ENCODE measurements at regions not wholly inside any gene's neighbourhood (a gene's known extent, or its start where the extent isn't known, plus 50 kb on each side); places are given as distances from the start of the nearest gene placed in this dataset.

DNA sequence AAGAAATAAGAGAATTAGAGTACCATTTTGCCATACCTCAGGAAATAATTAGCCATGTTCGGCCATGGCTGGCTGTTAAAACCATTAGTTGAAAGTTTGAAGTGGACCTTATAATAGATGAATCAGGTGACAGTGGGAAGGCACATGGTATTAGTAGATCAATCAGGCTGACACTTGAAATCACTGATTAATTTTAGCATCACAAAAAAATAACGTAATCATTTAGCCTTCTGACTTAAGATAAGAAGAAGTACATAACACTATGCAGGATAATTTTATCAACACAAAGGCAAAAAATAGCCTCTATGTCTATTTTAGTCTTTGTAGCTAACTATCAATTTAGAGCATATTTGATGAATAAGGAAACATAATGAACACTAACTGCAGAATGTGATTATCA, 615.5 kb downstream of the PCDH17 start:
- no peaks in the 10 kb centered on the region for H3K27me3 Mint-ChIP-seq
- Histone ChIP-seq H3K27ac (ENCODE audit: low read length in 2 of 2) (no peak overlapping the region), H3K9ac (ENCODE audit: low read length) (no peak overlapping the region), H3K79me2 (ENCODE audit: control insufficient read depth, insufficient read depth, low read length) (no peaks in the 10 kb centered on the region), H3K4me2 (replicated peaks; ENCODE audit: low read depth, low read length, poor library complexity, severe bottlenecking) (no peak overlapping the region), H3K36me3 (replicated peaks in 1 of 2; ENCODE audit: control extremely low read depth in 1 of 2, control insufficient read depth in 1 of 2, extremely low read depth in 1 of 2, insufficient read depth in 2 of 2, low read length in 1 of 2) (no peaks in the 10 kb centered on the region), H3K4me3 (ENCODE audit: control extremely low read depth in 1 of 5, extremely low read depth in 1 of 5, insufficient read depth in 1 of 5, low read depth in 2 of 5, low read length in 4 of 5) (no peak overlapping the region), H2AFZ (ENCODE audit: insufficient read depth, low read depth, low read length, poor library complexity, severe bottlenecking) (no peak overlapping the region), H3K9me3 (ENCODE audit: control extremely low read depth in 1 of 3, control insufficient read depth in 2 of 3, insufficient read depth in 1 of 3, low read length in 2 of 3) (peaks cover 0 to 2% (median 0%) of the 10 kb centered on the region in 3 donors), H3K27me3 (replicated peaks in 1 of 4; ENCODE audit: control extremely low read depth in 1 of 4, control insufficient read depth in 3 of 4, insufficient read depth in 4 of 4, low read length in 3 of 4) (no peaks in the 10 kb centered on the region), H3K4me1 (ENCODE audit: control insufficient read depth in 2 of 2, insufficient read depth in 2 of 2, low read length in 2 of 2) (no peaks in the 10 kb centered on the region), H4K20me1 (ENCODE audit: control insufficient read depth, insufficient read depth, low read length, poor library complexity, severe bottlenecking) (no peaks in the 10 kb centered on the region)
- DNase-seq (no peak), ATAC-seq (ENCODE audit: low read depth) (no peak)
- peaks cover 3% of the 10 kb centered on the region for H3K9me3 Mint-ChIP-seq (ENCODE audit: insufficient read depth)
- TF ChIP-seq CTCF (IDR thresholded peaks at IDR 0.05) (no peak), EZH2 (IDR thresholded peaks at IDR 0.05; ENCODE audit: borderline replicate concordance, insufficient read depth, low read depth, low read length, poor library complexity, severe bottlenecking) (no peak)
- POLR2A ChIA-PET, result no interaction called here
- intact Hi-C loops (cut with micrococcal nuclease), result no loop called here
- CTCF ChIA-PET, result no interaction called here
- no peak overlapping the region for H3K27ac Mint-ChIP-seq
- no peaks in the 10 kb centered on the region for H3K4me1 Mint-ChIP-seq
- 80% methylated on average over 1 of the region's 2 CpGs for WGBS (ENCODE audit: insufficient coverage)
- no peak overlapping the region for H3K4me3 Mint-ChIP-seq

DNA sequence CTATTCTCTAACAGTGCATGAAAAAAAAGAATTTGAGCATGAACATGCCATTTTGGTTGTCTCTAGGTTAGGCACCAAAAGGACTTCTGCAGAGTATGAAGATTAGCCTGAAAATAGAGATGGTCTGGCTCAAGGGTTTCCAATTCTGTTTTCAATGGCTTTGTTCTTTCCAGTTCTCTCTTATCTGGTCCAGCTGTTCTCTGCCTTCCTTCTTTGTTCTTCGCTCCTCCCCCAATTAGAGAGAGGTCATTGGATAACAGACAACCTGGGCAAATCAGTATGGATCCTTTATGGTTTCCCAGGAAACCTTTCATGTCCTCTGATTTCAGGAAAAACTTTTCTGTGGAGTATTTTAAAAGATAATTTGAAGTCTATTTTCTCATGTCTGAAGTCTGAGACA, 623.4 kb downstream of the PCDH17 start:
- H3K4me2 ChIP-seq (replicated peaks; ENCODE audit: low read depth, low read length, poor library complexity, severe bottlenecking), result no peak overlapping the region
- TF ChIP-seq CTCF (IDR thresholded peaks at IDR 0.05), result no peak
- TF ChIP-seq EZH2 (IDR thresholded peaks at IDR 0.05; ENCODE audit: borderline replicate concordance, insufficient read depth, low read depth, low read length, poor library complexity, severe bottlenecking), result no peak
- H3K4me3 ChIP-seq (ENCODE audit: control extremely low read depth in 1 of 5, extremely low read depth in 1 of 5, insufficient read depth in 1 of 5, low read depth in 2 of 5, low read length in 4 of 5), result no peak overlapping the region
- H4K20me1 ChIP-seq (ENCODE audit: control insufficient read depth, insufficient read depth, low read length, poor library complexity, severe bottlenecking), result no peaks in the 10 kb centered on the region
- no peak for ATAC-seq (ENCODE audit: low read depth)
- no CpG with 5 or more reads among the region's 1 CpG for WGBS (ENCODE audit: insufficient coverage)
- no peaks in the 10 kb centered on the region for H3K27me3 ChIP-seq (replicated peaks in 1 of 4; ENCODE audit: control extremely low read depth in 1 of 4, control insufficient read depth in 3 of 4, insufficient read depth in 4 of 4, low read length in 3 of 4)
- POLR2A ChIA-PET, result no interaction called here
- DNase-seq, result no peak
- no peaks in the 10 kb centered on the region for H3K79me2 ChIP-seq (ENCODE audit: control insufficient read depth, insufficient read depth, low read length)
- H3K4me1 Mint-ChIP-seq, result no peaks in the 10 kb centered on the region
- H3K4me1 ChIP-seq (ENCODE audit: control insufficient read depth in 2 of 2, insufficient read depth in 2 of 2, low read length in 2 of 2), result no peaks in the 10 kb centered on the region
- H3K9ac ChIP-seq (ENCODE audit: low read length), result no peak overlapping the region
- no peaks in the 10 kb centered on the region for H3K36me3 ChIP-seq (replicated peaks in 1 of 2; ENCODE audit: control extremely low read depth in 1 of 2, control insufficient read depth in 1 of 2, extremely low read depth in 1 of 2, insufficient read depth in 2 of 2, low read length in 1 of 2)
- intact Hi-C loops (cut with micrococcal nuclease), result no loop called here
- H3K9me3 Mint-ChIP-seq (ENCODE audit: insufficient read depth), result peaks cover 2% of the 10 kb centered on the region
- CTCF ChIA-PET, result no interaction called here
- no peak overlapping the region for H2AFZ ChIP-seq (ENCODE audit: insufficient read depth, low read depth, low read length, poor library complexity, severe bottlenecking)
- no peaks in the 10 kb centered on the region for H3K27me3 Mint-ChIP-seq
- H3K4me3 Mint-ChIP-seq, result no peak overlapping the region
- no peak overlapping the region for H3K27ac ChIP-seq (ENCODE audit: low read length in 2 of 2)
- H3K9me3 ChIP-seq (ENCODE audit: control extremely low read depth in 1 of 3, control insufficient read depth in 2 of 3, insufficient read depth in 1 of 3, low read length in 2 of 3), result peaks cover 0 to 8% (median 2%) of the 10 kb centered on the region in 3 donors
- no peak overlapping the region for H3K27ac Mint-ChIP-seq
